ENCODE measurements at regions not wholly inside any gene's neighbourhood (a gene's known extent, or its start where the extent isn't known, plus 50 kb on each side); places are given as distances from the start of the nearest gene placed in this dataset.

GRCh38 chr2:220280736-220281135 lies 653.3 kb downstream of the SLC4A3 start (continued):
- TF ChIP-seq AFF4 (CRISPR knock-in tag; IDR thresholded peaks at IDR 0.05): no peak
- TF ChIP-seq HNRNPLL (IDR thresholded peaks at IDR 0.05; ENCODE audit: low read depth, low read length, poor library complexity, severe bottlenecking): no peak
- TF ChIP-seq THRA (IDR thresholded peaks at IDR 0.05): no peak

GRCh38 chr2:220281771-220282170 lies 654.3 kb downstream of the SLC4A3 start:
- H3K4me1 ChIP-seq (replicated peaks in 1 of 2; ENCODE audit: control insufficient read depth in 2 of 2, insufficient read depth in 2 of 2, low read length in 2 of 2): no peaks in the 10 kb centered on the region
- H2AFZ ChIP-seq (ENCODE audit: low read depth, low read length): no peak overlapping the region
- H3K79me2 ChIP-seq (ENCODE audit: control insufficient read depth, insufficient read depth, low read length): no peaks in the 10 kb centered on the region
- ATAC-seq: no peak
- no peak overlapping the region for H3K9ac ChIP-seq (ENCODE audit: insufficient read depth in 1 of 2, low read depth in 2 of 2, low read length in 2 of 2)
- WGBS (ENCODE audit: insufficient coverage, low coverage, missing lambda C conversion rate): 0% methylated on average over 1 of the region's 1 CpG
- in situ Hi-C loops (cut with MboI) (no loop called here), intact Hi-C loops (cut with micrococcal nuclease) (no loop called here)
- DNase-seq (ENCODE audit: extremely low read depth in 1 of 4, low spot score in 3 of 4): no peak
- POLR2A ChIA-PET: no interaction called here
- no peaks in the 10 kb centered on the region for H3K9me3 ChIP-seq (replicated peaks; ENCODE audit: control insufficient read depth, insufficient read depth, low read depth, low read length)
- H3K9me1 ChIP-seq (ENCODE audit: control insufficient read depth, insufficient read depth, low read length): no peaks in the 10 kb centered on the region
- H3K27me3 ChIP-seq (ENCODE audit: control insufficient read depth in 2 of 2, insufficient read depth in 2 of 2, low read length in 2 of 2): no peaks in the 10 kb centered on the region
- no peak overlapping the region for H3K4me3 ChIP-seq
- CTCF ChIA-PET (ENCODE audit: low intra/inter-chr PET ratio): no interaction called here
- no peak overlapping the region for H3K27ac ChIP-seq (ENCODE audit: extremely low read depth, low read depth, low read length)
- no peak overlapping the region for H3K4me2 ChIP-seq (ENCODE audit: insufficient read depth, low read length)
- H3K36me3 ChIP-seq (ENCODE audit: control insufficient read depth, insufficient read depth, low read length): no peaks in the 10 kb centered on the region
- BruUV-seq (replicated peaks): no TSS peak
- FAIRE-seq: no peak
- H4K20me1 ChIP-seq (replicated peaks; ENCODE audit: control insufficient read depth, insufficient read depth, low read length): no peaks in the 10 kb centered on the region
- TF ChIP-seq KDM4B (IDR thresholded peaks at IDR 0.05; ENCODE audit: borderline replicate concordance in 2 of 2, low read depth in 1 of 2): no peak
- no peak for TF ChIP-seq E2F4 (CRISPR knock-in tag; IDR thresholded peaks at IDR 0.05; ENCODE audit: low read depth)
- no peak for TF ChIP-seq ZNF354B (CRISPR knock-in tag; IDR thresholded peaks at IDR 0.05)
- no peak for TF ChIP-seq KLF1 (tag; IDR thresholded peaks at IDR 0.05)
- TF ChIP-seq SIN3B (IDR thresholded peaks at IDR 0.05; ENCODE audit: low read depth): no peak
- no peak for TF ChIP-seq TEAD2 (tag; IDR thresholded peaks at IDR 0.05)
- TF ChIP-seq POLR2B (IDR thresholded peaks at IDR 0.05; ENCODE audit: low read depth, partially characterized antibody): no peak
- no peak for TF ChIP-seq SMAD1 (IDR thresholded peaks at IDR 0.05; ENCODE audit: low read depth, low read length, partially characterized antibody)
- no peak for TF ChIP-seq HDGF (IDR thresholded peaks at IDR 0.05)

Measured in K562 (cell line).